ENCODE measurements at regions not wholly inside any gene's neighbourhood (a gene's known extent, or its start where the extent isn't known, plus 50 kb on each side); places are given as distances from the start of the nearest gene placed in this dataset.

GRCh38 chr6:20279608-20280287, 67.5 kb upstream of the MBOAT1 start:
- Histone ChIP-seq H3K36me3 (ENCODE audit: control insufficient read depth in 1 of 2, insufficient read depth in 2 of 2, low read length in 2 of 2) (no peaks in the 10 kb centered on the region), H4K20me1 (ENCODE audit: insufficient read depth) (no peaks in the 10 kb centered on the region), H3K79me2 (ENCODE audit: insufficient read depth, low read length) (no peaks in the 10 kb centered on the region), H3K9me2 (ENCODE audit: insufficient read depth) (no peaks in the 10 kb centered on the region), H3K27ac (ENCODE audit: low read depth, low read length) (no peak overlapping the region), H3K9me3 (ENCODE audit: control insufficient read depth in 1 of 2, insufficient read depth in 1 of 2, low read depth in 1 of 2, low read length in 2 of 2) (no peaks in the 10 kb centered on the region; a peak in 1 of 4 replicates), H3K4me1 (ENCODE audit: control insufficient read depth in 1 of 2, insufficient read depth in 2 of 2, low read length in 2 of 2) (peaks cover 0 to 15% of the 10 kb centered on the region in 2 experiments; a peak in 2 of 4 replicates), H3K4me2 (ENCODE audit: low read length) (peak overlapping the region; percentile 27), H3K4me3 (replicated peaks in 1 of 2; ENCODE audit: low read depth in 1 of 2, low read length in 2 of 2) (no peak overlapping the region), H2AFZ (ENCODE audit: low read depth, low read length, poor library complexity, severe bottlenecking) (peak overlapping the region; percentile 84), H3K27me3 (ENCODE audit: insufficient read depth, low read length) (no peaks in the 10 kb centered on the region), H3K9ac (ENCODE audit: low read length) (no peak overlapping the region)
- peak; percentile 63 for ATAC-seq
- intact Hi-C loops (cut with micrococcal nuclease) = no loop called here
- ChIA-PET RAD21 (ENCODE audit: low non-redundant PET in 1 of 2, low total read pairs in 2 of 2, uncharacterized antibody in 2 of 2, unreplicated experiment in 2 of 2) (no interaction called here), CTCF (interaction anchor here (1.6 kb wide), 1 partner anchor 248 kb away, joined by 3 read pairs; no protein-coding TSS in a partner anchor), POLR2A (interaction anchor here (0.8 kb wide), 1 partner anchor 8 kb away, joined by 4 read pairs; no protein-coding TSS in a partner anchor)
- DNase-seq (ENCODE audit: low read depth, low spot score) = no peak
- BruUV-seq (replicated peaks) = no TSS peak
- TF ChIP-seq RAD21 (IDR thresholded peaks at IDR 0.05; ENCODE audit: low read depth) (no peak), REST (IDR thresholded peaks at IDR 0.05; ENCODE audit: low read depth) (no peak), YY1 (IDR thresholded peaks at IDR 0.05; ENCODE audit: extremely low read depth, insufficient replicate concordance, low read depth, low read length) (no peak), FOSL1 (IDR thresholded peaks at IDR 0.05; ENCODE audit: low read depth) (peak; percentile 30; the same call in 1 of the 2 replicates), POLR2AphosphoS5 (IDR thresholded peaks at IDR 0.05; ENCODE audit: low read depth, low read length) (no peak), ZNF274 (IDR thresholded peaks at IDR 0.05; ENCODE audit: low read depth, low read length) (no peak)
